ENCODE measurements at regions not wholly inside any gene's neighbourhood (a gene's known extent, or its start where the extent isn't known, plus 50 kb on each side); places are given as distances from the start of the nearest gene placed in this dataset.

- DNase-seq (ENCODE audit: low spot score): no peak
- TF ChIP-seq CTCF (IDR thresholded peaks at IDR 0.05; ENCODE audit: extremely low read depth, missing control alignments): no peak
Measured at GRCh38 chr5:152551061-152551460, 146.0 kb upstream of the NMUR2 start.

GRCh38 chr5:152556784-152557183 is 151.7 kb upstream of the NMUR2 start:
- no peak for DNase-seq (ENCODE audit: low spot score)

GRCh38 chr5:152560512-152561137 is 155.5 kb upstream of the NMUR2 start:
- peak; percentile 37 for DNase-seq (ENCODE audit: low spot score)
- peak; percentile 70 for TF ChIP-seq CTCF (IDR thresholded peaks at IDR 0.05; ENCODE audit: extremely low read depth, missing control alignments)

More at GRCh38 chr5:152556784-152557183, 151.7 kb upstream of the NMUR2 start:
- no peak for TF ChIP-seq CTCF (IDR thresholded peaks at IDR 0.05; ENCODE audit: extremely low read depth, missing control alignments)

DNA sequence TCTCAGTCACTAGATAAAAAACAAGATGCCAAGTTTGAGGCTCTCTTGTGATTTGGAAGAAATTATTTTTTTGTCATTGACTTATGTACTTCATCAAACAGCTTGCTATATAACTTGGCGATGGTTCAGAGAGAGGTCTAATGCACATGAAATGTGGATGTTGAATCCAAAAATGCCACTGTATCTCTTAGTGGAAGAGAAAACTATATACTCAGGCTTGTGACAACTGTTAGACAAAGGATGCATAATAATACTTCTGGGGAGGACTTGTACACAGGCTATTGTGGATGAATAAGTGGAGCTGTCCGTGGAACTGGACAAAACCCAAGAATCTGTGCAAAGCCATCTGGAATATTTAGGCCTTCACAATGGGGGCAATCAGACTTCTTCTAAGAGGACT is 162.9 kb upstream of the NMUR2 start:
- no peak for TF ChIP-seq CTCF (IDR thresholded peaks at IDR 0.05; ENCODE audit: extremely low read depth, missing control alignments)
- DNase-seq (ENCODE audit: low spot score): no peak

DNA sequence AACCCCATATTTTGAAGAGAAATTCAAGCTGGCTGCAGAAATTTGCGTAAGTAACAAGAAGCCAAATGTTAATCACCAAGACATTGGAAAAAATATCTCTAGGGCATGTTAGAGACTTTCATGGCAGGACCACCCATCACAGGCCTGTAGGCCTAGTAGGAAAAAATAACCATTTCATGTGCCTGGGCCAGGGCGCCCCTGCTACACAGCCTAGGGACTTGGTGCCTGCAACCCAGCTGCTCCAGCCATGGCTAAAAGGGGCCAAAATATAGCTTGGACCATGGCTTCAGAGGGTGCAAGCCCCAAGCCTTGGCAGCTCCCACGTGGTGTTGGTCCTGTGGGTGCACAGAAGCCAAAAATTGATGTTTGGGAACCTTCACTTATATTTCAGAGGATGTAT is 167.7 kb upstream of the NMUR2 start:
- no peak for TF ChIP-seq CTCF (IDR thresholded peaks at IDR 0.05; ENCODE audit: extremely low read depth, missing control alignments)
- DNase-seq (ENCODE audit: low spot score): no peak

GRCh38 chr5:152584103-152584502 is 179.0 kb upstream of the NMUR2 start:
- no peak for DNase-seq (ENCODE audit: low spot score)
- TF ChIP-seq CTCF (IDR thresholded peaks at IDR 0.05; ENCODE audit: extremely low read depth, missing control alignments): no peak

- no peak for TF ChIP-seq CTCF (IDR thresholded peaks at IDR 0.05; ENCODE audit: extremely low read depth, missing control alignments)
- no peak for DNase-seq (ENCODE audit: low spot score)
Measured at GRCh38 chr5:152592416-152592815, 187.3 kb upstream of the NMUR2 start.

Data from GM20000 (cell line).